ENCODE measurements at regions not wholly inside any gene's neighbourhood (a gene's known extent, or its start where the extent isn't known, plus 50 kb on each side); places are given as distances from the start of the nearest gene placed in this dataset.
"Not testable (repeated sequence)": the region's sequence is repeated elsewhere in the genome, so short reads cannot be mapped to it uniquely, and the experiment has no call there.

- H3K36me3 Mint-ChIP-seq, result peaks cover 0 to 6% (median 6%) of the 10 kb centered on the region in 3 donors
- no peaks in the 10 kb centered on the region for H3K27me3 Mint-ChIP-seq
- H3K9me3 Mint-ChIP-seq, result peaks cover 0 to 10% (median 5%) of the 10 kb centered on the region in 9 donors
- H3K27ac Mint-ChIP-seq, result no peak overlapping the region
- DNase-seq, result no peak
- H3K4me1 Mint-ChIP-seq, result peaks cover 4 to 20% (median 13%) of the 10 kb centered on the region in 4 donors
- POLR2A ChIA-PET, result no interaction called here
- H3K4me3 Mint-ChIP-seq, result no peak overlapping the region
- ATAC-seq, result no peak
Observed at GRCh38 chr11:95638501-95638900, 151.1 kb downstream of the FAM76B start.

- Mint-ChIP-seq H3K27ac (peak overlapping the region in 6 of 10 donors; percentile 58 to 85 (median 74)), H3K27me3 (no peaks in the 10 kb centered on the region), H3K36me3 (peaks cover 0 to 8% (median 0%) of the 10 kb centered on the region in 3 donors), H3K4me3 (peak overlapping the region in 5 of 10 donors; percentile 4 to 46 (median 5)), H3K4me1 (peaks cover 2 to 8% (median 7%) of the 10 kb centered on the region in 4 donors), H3K9me3 (peaks cover 0 to 14% (median 7%) of the 10 kb centered on the region in 9 donors)
- no peak for DNase-seq
- POLR2A ChIA-PET, result no interaction called here
- ATAC-seq, result no peak
Observed at GRCh38 chr11:95625164-95625900, 164.2 kb downstream of the FAM76B start.

- POLR2A ChIA-PET, result no interaction called here
- no peak overlapping the region for H3K27ac Mint-ChIP-seq
Observed at GRCh38 chr11:95616256-95616804, 173.3 kb downstream of the FAM76B start.

GRCh38 chr11:95611827-95612226 is 177.8 kb downstream of the FAM76B start:
- POLR2A ChIA-PET, result no interaction called here
- Mint-ChIP-seq H3K9me3 (no peaks in the 10 kb centered on the region), H3K27me3 (peaks cover 0 to 9% (median 0%) of the 10 kb centered on the region in 5 donors), H3K4me3 (no peak overlapping the region), H3K4me1 (peaks cover 0 to 1% (median 0%) of the 10 kb centered on the region in 4 donors), H3K27ac (peak overlapping the region in 1 of 10 donors; percentile 13), H3K36me3 (peaks cover 0 to 7% (median 3%) of the 10 kb centered on the region in 3 donors)
- ATAC-seq (no peak), DNase-seq (no peak)

More at GRCh38 chr11:95616256-95616804, 173.3 kb downstream of the FAM76B start:
- H3K4me1 Mint-ChIP-seq, result peaks cover 0 to 4% (median 0%) of the 10 kb centered on the region in 4 donors
- H3K36me3 Mint-ChIP-seq, result peaks cover 0 to 26% (median 10%) of the 10 kb centered on the region in 3 donors
- H3K27me3 Mint-ChIP-seq, result peaks cover 0 to 5% (median 0%) of the 10 kb centered on the region in 5 donors
- DNase-seq (no peak), ATAC-seq (no peak)
- H3K4me3 Mint-ChIP-seq, result no peak overlapping the region
- H3K9me3 Mint-ChIP-seq, result peaks cover 10 to 32% (median 21%) of the 10 kb centered on the region in 9 donors

GRCh38 chr11:95610185-95610584 is 179.4 kb downstream of the FAM76B start:
- not testable (repeated sequence) for H3K9me3 Mint-ChIP-seq, H3K27me3 Mint-ChIP-seq, ATAC-seq

GRCh38 chr11:95608093-95608492 is 181.5 kb downstream of the FAM76B start:
- Mint-ChIP-seq H3K27me3 (peaks cover 0 to 9% (median 0%) of the 10 kb centered on the region in 5 donors), H3K36me3 (peaks cover 0 to 3% (median 3%) of the 10 kb centered on the region in 3 donors), H3K27ac (peak overlapping the region in 1 of 10 donors; percentile 42), H3K4me1 (peaks cover 0 to 11% (median 6%) of the 10 kb centered on the region in 4 donors), H3K9me3 (no peaks in the 10 kb centered on the region), H3K4me3 (no peak overlapping the region)
- POLR2A ChIA-PET, result no interaction called here
- DNase-seq (no peak), ATAC-seq (no peak)

More at GRCh38 chr11:95610185-95610584, 179.4 kb downstream of the FAM76B start:
- POLR2A ChIA-PET, DNase-seq, H3K4me3 Mint-ChIP-seq, H3K27ac Mint-ChIP-seq, H3K4me1 Mint-ChIP-seq, H3K36me3 Mint-ChIP-seq: not testable (repeated sequence)

GRCh38 chr11:95606824-95607223 is 182.8 kb downstream of the FAM76B start:
- Mint-ChIP-seq H3K27ac (no peak overlapping the region), H3K4me1 (peaks cover 0 to 11% (median 6%) of the 10 kb centered on the region in 4 donors), H3K27me3 (peaks cover 0 to 9% (median 0%) of the 10 kb centered on the region in 5 donors), H3K4me3 (no peak overlapping the region), H3K36me3 (peaks cover 0 to 3% (median 3%) of the 10 kb centered on the region in 3 donors), H3K9me3 (no peaks in the 10 kb centered on the region)
- DNase-seq (no peak), ATAC-seq (no peak)
- POLR2A ChIA-PET, result no interaction called here

GRCh38 chr11:95605271-95605940 is 184.2 kb downstream of the FAM76B start:
- peaks cover 0 to 11% (median 8%) of the 10 kb centered on the region in 4 donors for H3K4me1 Mint-ChIP-seq
- peaks cover 0 to 9% (median 0%) of the 10 kb centered on the region in 5 donors for H3K27me3 Mint-ChIP-seq
- H3K36me3 Mint-ChIP-seq, result no peaks in the 10 kb centered on the region
- no peaks in the 10 kb centered on the region for H3K9me3 Mint-ChIP-seq
- no peak for DNase-seq
- H3K4me3 Mint-ChIP-seq, result no peak overlapping the region
- peak in 1 of 2 donors; percentile 39 for ATAC-seq
- no peak overlapping the region for H3K27ac Mint-ChIP-seq
- POLR2A ChIA-PET, result interaction anchor here (1.4 kb wide), 1 partner anchor 16 kb away, joined by 3 read pairs; no protein-coding TSS in a partner anchor

GRCh38 chr11:95599959-95600586 is 189.5 kb downstream of the FAM76B start:
- Mint-ChIP-seq H3K4me1 (peaks cover under 1 to 15% (median 7%) of the 10 kb centered on the region in 4 donors), H3K4me3 (no peak overlapping the region), H3K9me3 (no peaks in the 10 kb centered on the region), H3K27me3 (no peaks in the 10 kb centered on the region), H3K36me3 (no peaks in the 10 kb centered on the region), H3K27ac (no peak overlapping the region)
- ATAC-seq, result no peak
- POLR2A ChIA-PET, result no interaction called here
- DNase-seq, result no peak

- no peaks in the 10 kb centered on the region for H3K27me3 Mint-ChIP-seq
- H3K36me3 Mint-ChIP-seq, result no peaks in the 10 kb centered on the region
- H3K9me3 Mint-ChIP-seq, result no peaks in the 10 kb centered on the region
- ATAC-seq (no peak), DNase-seq (no peak)
- peak overlapping the region in 1 of 10 donors; percentile 39 for H3K27ac Mint-ChIP-seq
- POLR2A ChIA-PET, result interaction anchor here (0.6 kb wide), 1 partner anchor 87 kb away, joined by 4 read pairs; no protein-coding TSS in a partner anchor
- peaks cover 0 to 15% (median 7%) of the 10 kb centered on the region in 4 donors for H3K4me1 Mint-ChIP-seq
- H3K4me3 Mint-ChIP-seq, result no peak overlapping the region
Observed at GRCh38 chr11:95595973-95596489, 193.6 kb downstream of the FAM76B start.

- POLR2A ChIA-PET, result no interaction called here
- no peak for ATAC-seq
- no peak overlapping the region for H3K4me3 Mint-ChIP-seq
Observed at GRCh38 chr11:95595541-95595940, 194.0 kb downstream of the FAM76B start.

GRCh38 chr11:95593111-95593510 is 196.5 kb downstream of the FAM76B start:
- no peaks in the 10 kb centered on the region for H3K27me3 Mint-ChIP-seq
- peaks cover 0 to 7% (median 4%) of the 10 kb centered on the region in 4 donors for H3K4me1 Mint-ChIP-seq
- ATAC-seq, result no peak
- DNase-seq, result no peak
- H3K9me3 Mint-ChIP-seq, result no peaks in the 10 kb centered on the region
- H3K4me3 Mint-ChIP-seq, result no peak overlapping the region
- POLR2A ChIA-PET, result no interaction called here
- H3K27ac Mint-ChIP-seq, result no peak overlapping the region
- no peaks in the 10 kb centered on the region for H3K36me3 Mint-ChIP-seq

More at GRCh38 chr11:95595541-95595940, 194.0 kb downstream of the FAM76B start:
- H3K4me1 Mint-ChIP-seq, result peaks cover 0 to 13% (median 8%) of the 10 kb centered on the region in 4 donors
- peak overlapping the region in 1 of 10 donors; percentile 39 for H3K27ac Mint-ChIP-seq
- H3K27me3 Mint-ChIP-seq, result no peaks in the 10 kb centered on the region
- no peak for DNase-seq
- H3K36me3 Mint-ChIP-seq, result no peaks in the 10 kb centered on the region
- no peaks in the 10 kb centered on the region for H3K9me3 Mint-ChIP-seq
